SJSA1 (cell line): ENCODE measurements at regions not wholly inside any gene's neighbourhood (a gene's known extent, or its start where the extent isn't known, plus 50 kb on each side); places are given as distances from the start of the nearest gene placed in this dataset.
"Not testable (repeated sequence)": the region's sequence is repeated elsewhere in the genome, so short reads cannot be mapped to it uniquely, and the experiment has no call there.

Experiments
- DNase-seq, 2 experiments: peaks; one replicate each; pipeline ENCODE4 v3.0.0-alpha.2; 2015 to 2020; ENCODE audit warnings: low spot score in 2 of 2, low read depth in 1 of 2
- H3K27ac ChIP-seq: fragments of 250-450 bp; sonication (Bioruptor Pico); 2 replicates; pipeline ENCODE4 v1.5.1; 2020; ENCODE audit warnings: mild to moderate bottlenecking, moderate library complexity
- H3K27me3 ChIP-seq: fragments of 250-450 bp; sonication (Bioruptor Pico); replicated peaks from 2 replicates; pipeline ENCODE4 v1.5.1; 2020; ENCODE audit warnings: mild to moderate bottlenecking, moderate library complexity
- H3K36me3 ChIP-seq: fragments of 250-450 bp; sonication (Bioruptor Pico); 2 replicates; pipeline ENCODE4 v1.5.1; 2020; ENCODE audit warnings: mild to moderate bottlenecking
- H3K4me1 ChIP-seq: fragments of 250-450 bp; sonication (Bioruptor Pico); replicated peaks from 2 replicates; pipeline ENCODE4 v1.6.1; 2021; ENCODE audit warnings: mild to moderate bottlenecking
- H3K4me3 ChIP-seq: fragments of 250-450 bp; sonication (Bioruptor Pico); 2 replicates; pipeline ENCODE4 v1.5.1; 2020; ENCODE audit warnings: mild to moderate bottlenecking
- H3K9me3 ChIP-seq: fragments of 250-450 bp; sonication (Bioruptor Pico); replicated peaks from 2 replicates; pipeline ENCODE4 v1.5.1; 2020; ENCODE audit warnings: mild to moderate bottlenecking

DNA sequence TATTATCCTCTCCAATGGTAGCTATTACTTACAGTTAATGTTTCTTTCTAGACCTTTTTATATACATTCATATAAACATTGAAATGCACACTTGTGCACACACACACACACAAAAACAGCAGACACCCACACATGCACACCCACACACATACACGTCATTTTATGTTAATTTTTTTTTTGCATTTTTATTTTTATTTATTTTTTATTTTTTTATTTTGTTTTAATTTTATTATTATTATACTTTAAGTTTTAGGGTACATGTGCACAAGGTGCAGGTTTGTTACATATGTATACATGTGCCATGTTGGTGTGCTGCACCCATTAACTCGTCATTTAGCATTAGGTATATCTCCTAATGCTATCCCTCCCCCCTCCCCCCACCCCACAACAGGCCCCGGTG lies 1839.1 kb downstream of the LRRC4C start:
- not testable (repeated sequence) for H3K9me3 ChIP-seq, H3K4me3 ChIP-seq, H3K27me3 ChIP-seq, H3K36me3 ChIP-seq, DNase-seq, H3K4me1 ChIP-seq, H3K27ac ChIP-seq

DNA sequence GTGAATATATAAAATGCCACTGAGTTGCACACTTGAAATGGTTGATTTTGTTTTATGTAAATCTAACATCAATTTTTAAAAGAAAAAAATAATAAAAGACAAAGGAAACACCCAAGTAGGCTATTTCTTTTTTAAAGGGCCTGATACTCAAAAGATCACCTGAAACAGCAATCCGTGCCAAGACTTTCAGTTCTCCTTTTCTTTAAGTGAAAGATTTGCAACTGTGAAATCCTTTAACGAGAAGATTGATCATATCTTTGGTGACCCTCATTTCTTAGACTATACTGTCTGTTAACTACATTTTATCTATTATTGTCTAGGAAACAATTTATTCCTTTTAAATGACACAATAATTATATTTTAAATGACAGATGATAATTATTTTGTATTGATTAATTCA lies 1841.5 kb downstream of the LRRC4C start:
- H3K9me3 ChIP-seq: no peaks in the 10 kb centered on the region; the same call in 1 of the 2 replicates
- no peaks in the 10 kb centered on the region for H3K4me1 ChIP-seq
- DNase-seq: no peak
- no peak overlapping the region for H3K27ac ChIP-seq
- H3K27me3 ChIP-seq: no peaks in the 10 kb centered on the region
- no peaks in the 10 kb centered on the region for H3K36me3 ChIP-seq
- H3K4me3 ChIP-seq: no peak overlapping the region

DNA sequence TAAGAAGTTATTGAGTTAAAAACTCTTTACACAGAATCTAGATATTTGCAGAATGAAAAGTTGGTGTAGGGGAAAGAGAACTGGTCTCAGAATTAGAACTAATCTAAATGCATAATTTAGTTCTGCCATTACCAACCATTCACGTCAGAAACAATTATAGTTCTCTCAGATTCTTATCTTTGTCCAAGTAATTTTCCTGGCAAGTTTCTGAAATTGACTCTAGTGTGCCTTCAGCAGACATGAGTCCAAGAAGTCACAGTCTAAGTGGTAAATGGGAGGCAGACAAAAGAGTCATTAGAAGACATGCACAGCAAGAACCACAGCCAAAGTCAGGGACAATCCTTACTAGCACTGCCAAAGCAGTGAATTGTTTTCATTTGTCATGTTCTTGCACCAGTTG lies 1870.1 kb downstream of the LRRC4C start:
- DNase-seq: no peak
- Histone ChIP-seq H3K36me3 (no peaks in the 10 kb centered on the region), H3K9me3 (no peaks in the 10 kb centered on the region), H3K27ac (no peak overlapping the region), H3K4me1 (no peaks in the 10 kb centered on the region), H3K4me3 (no peak overlapping the region), H3K27me3 (no peaks in the 10 kb centered on the region)

DNA sequence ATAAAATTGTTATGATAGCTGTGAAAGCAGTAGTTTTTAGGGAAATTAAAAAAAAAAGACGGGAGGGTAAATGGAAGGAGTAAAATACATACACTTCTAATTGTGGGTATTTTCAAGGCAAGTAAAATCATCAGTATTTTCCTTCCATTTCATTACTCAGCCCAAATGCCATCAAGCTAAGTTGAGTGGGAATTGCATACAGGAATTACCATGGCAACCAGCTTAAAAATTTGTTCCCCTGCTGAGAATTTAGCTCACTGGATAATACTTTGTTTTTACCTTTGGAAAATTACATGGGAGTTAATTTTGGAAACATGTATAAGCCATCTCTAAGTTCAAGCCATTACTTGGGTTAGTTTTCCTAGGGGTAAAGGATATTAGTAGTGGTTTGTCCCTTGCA lies 1873.4 kb downstream of the LRRC4C start:
- H3K9me3 ChIP-seq: no peaks in the 10 kb centered on the region
- H3K4me1 ChIP-seq: no peaks in the 10 kb centered on the region
- H3K4me3 ChIP-seq: no peak overlapping the region
- no peak for DNase-seq
- H3K27me3 ChIP-seq: no peaks in the 10 kb centered on the region
- H3K27ac ChIP-seq: no peak overlapping the region
- H3K36me3 ChIP-seq: no peaks in the 10 kb centered on the region

DNA sequence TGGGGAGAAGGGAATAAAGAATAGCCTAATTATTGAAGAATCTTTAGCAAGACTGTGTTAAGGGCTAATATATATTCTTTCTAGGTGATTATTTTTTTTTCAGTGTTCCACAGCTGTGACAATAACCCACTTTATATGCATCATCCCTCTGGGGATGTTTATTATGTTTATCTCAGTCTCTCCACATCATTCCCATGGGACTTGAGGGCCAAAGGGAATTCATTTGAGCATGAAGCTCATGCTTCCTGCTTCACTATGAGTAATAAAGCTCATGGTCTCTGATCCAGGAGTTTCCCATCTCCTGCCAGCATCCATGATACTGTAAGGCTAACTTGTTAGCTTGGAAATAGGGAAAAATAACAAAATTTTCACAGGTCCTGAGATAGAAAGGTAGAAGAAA lies 1888.4 kb downstream of the LRRC4C start:
- H3K36me3 ChIP-seq: no peaks in the 10 kb centered on the region
- no peak overlapping the region for H3K27ac ChIP-seq
- DNase-seq: no peak
- no peaks in the 10 kb centered on the region for H3K27me3 ChIP-seq
- H3K4me3 ChIP-seq: no peak overlapping the region
- no peaks in the 10 kb centered on the region for H3K4me1 ChIP-seq
- no peaks in the 10 kb centered on the region for H3K9me3 ChIP-seq

DNA sequence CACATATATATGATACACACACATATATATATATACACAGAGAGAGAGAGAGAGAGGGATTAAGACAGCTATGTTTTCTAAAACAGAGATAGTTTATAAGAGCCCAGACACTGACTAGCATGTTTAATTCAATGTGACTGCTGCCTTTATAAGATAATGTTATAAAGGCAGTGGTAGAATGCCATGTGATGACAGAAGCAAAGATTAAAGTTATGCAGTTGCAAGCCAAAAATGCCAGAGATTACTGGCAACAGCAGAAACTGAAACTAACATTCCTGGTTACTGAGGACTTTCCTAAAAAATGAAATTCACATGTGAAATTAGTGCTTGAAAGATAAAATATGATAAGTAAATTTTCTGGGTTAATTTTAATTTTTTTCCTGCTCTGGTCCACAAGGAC lies 1888.9 kb downstream of the LRRC4C start:
- Histone ChIP-seq H3K4me1 (no peaks in the 10 kb centered on the region), H3K27ac (no peak overlapping the region)

DNA sequence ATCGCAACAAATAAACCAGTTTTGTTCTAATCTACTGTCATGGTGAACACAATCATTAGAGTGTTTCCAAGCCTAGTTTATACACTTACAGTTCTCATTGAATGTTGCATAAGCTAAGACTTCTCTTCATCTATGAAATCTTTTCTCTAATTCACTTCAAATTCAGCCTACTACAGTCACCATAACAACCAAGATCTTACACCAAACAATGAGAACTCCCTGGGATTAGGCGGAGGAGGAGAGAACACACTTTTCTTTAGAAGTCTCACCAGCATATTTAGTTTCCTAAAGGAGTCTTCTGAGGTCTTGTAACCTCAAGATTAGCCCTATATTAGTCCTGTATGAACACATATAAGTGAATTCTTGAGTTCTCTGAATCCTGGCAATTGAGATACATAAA lies 1889.7 kb downstream of the LRRC4C start:
- no peaks in the 10 kb centered on the region for H3K36me3 ChIP-seq
- no peaks in the 10 kb centered on the region for H3K9me3 ChIP-seq
- H3K4me3 ChIP-seq: no peak overlapping the region
- no peak for DNase-seq
- H3K4me1 ChIP-seq: no peaks in the 10 kb centered on the region
- H3K27ac ChIP-seq: no peak overlapping the region
- no peaks in the 10 kb centered on the region for H3K27me3 ChIP-seq

More for the DNA sequence above, 1888.9 kb downstream of the LRRC4C start:
- Histone ChIP-seq H3K4me3 (no peak overlapping the region), H3K36me3 (no peaks in the 10 kb centered on the region), H3K9me3 (no peaks in the 10 kb centered on the region), H3K27me3 (no peaks in the 10 kb centered on the region)
- no peak for DNase-seq

DNA sequence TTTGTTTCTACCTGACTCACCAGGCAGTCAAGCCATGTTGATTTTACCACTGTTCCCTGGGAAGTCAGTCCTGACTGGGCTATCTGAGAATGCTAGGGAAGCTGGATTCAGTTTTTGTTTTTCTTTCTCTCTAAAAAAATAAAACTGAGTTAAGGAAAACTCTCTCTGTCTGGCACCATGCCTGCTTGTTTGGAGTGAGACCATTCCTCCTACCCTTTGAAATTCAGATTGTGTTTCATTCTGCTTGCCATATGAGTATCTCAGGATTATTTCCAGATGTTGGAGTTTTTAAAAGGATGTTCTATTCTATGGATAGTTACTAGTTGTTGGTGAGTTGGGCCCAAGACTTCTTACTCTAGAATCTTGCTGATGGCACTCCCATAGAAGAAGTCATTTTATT lies 1917.0 kb downstream of the LRRC4C start:
- Histone ChIP-seq H3K36me3 (no peaks in the 10 kb centered on the region), H3K9me3 (no peaks in the 10 kb centered on the region), H3K27ac (no peak overlapping the region), H3K4me1 (no peaks in the 10 kb centered on the region), H3K27me3 (no peaks in the 10 kb centered on the region), H3K4me3 (no peak overlapping the region)
- no peak for DNase-seq

DNA sequence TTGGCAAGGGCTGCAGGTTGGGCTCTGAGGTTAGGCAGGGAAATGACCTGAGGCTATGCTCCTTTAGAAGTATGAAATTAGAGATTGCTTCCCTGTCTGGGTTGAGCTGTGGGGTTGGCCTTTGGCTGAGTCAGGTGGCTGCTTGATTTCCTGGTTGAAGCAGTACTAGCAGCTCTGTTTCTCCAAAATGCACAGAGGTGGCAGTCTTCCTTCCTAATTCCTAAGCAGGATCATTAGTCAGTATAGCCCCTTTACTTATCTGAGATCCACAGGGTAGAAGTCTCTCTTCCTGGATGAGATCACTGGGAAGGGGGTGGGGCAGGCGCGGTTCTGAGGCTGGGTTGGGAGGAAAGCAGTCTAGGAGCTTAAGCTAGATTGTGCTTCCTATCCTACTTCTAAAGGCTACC lies 1917.5 kb downstream of the LRRC4C start:
- no peaks in the 10 kb centered on the region for H3K9me3 ChIP-seq
- no peak overlapping the region for H3K27ac ChIP-seq
- no peak for DNase-seq
- H3K27me3 ChIP-seq: no peaks in the 10 kb centered on the region
- no peak overlapping the region for H3K4me3 ChIP-seq
- no peaks in the 10 kb centered on the region for H3K4me1 ChIP-seq
- H3K36me3 ChIP-seq: no peaks in the 10 kb centered on the region

DNA sequence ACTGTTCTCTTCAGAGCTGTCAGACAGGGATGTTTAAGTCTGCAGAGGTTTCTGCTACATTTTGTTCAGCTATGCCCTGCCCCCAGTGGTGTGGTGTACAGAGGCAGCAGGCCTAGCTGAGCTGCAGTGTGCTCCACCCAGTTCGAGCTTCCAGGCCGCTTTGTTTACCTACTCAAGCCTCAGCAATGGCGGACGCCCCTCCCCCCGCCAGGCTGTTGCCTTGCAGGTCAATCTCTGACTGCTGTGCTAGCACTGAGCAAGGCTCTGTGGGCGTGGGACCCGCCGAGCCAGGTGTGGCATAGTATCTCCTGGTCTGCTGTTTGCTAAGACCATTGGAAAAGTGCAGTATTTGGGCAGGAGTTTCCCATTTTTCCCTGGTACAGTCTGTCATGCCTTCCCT lies 1923.1 kb downstream of the LRRC4C start:
- not testable (repeated sequence) for H3K36me3 ChIP-seq, H3K27me3 ChIP-seq, H3K27ac ChIP-seq, H3K4me1 ChIP-seq, DNase-seq, H3K9me3 ChIP-seq, H3K4me3 ChIP-seq
